Brain microvascular endothelial cell (primary cell): ENCODE measurements at regions not wholly inside any gene's neighbourhood (a gene's known extent, or its start where the extent isn't known, plus 50 kb on each side); places are given as distances from the start of the nearest gene placed in this dataset.

Experiments
- DNase-seq: peaks from one replicate; pipeline ENCODE4 v3.0.0-alpha.2; 2020
- H3K27ac ChIP-seq: fragments of 250-450 bp; sonication (Bioruptor Pico); 2 replicates; pipeline ENCODE4 v1.5.1; 2020; ENCODE audit warnings: mild to moderate bottlenecking, moderate library complexity
- H3K27me3 ChIP-seq: fragments of 250-450 bp; sonication (Bioruptor Pico); replicated peaks from 2 replicates; pipeline ENCODE4 v1.5.1; 2020; ENCODE audit warnings: mild to moderate bottlenecking
- H3K36me3 ChIP-seq: fragments of 250-450 bp; sonication (Bioruptor Pico); replicated peaks from 2 replicates; pipeline ENCODE4 v1.5.1; 2020; ENCODE audit warnings: mild to moderate bottlenecking
- H3K4me3 ChIP-seq: 2 replicates; pipeline ENCODE4 v1.5.1; 2011; ENCODE audit warnings: low read depth, mild to moderate bottlenecking, control low read depth, low read length, moderate library complexity
- CTCF ChIP-seq: IDR thresholded peaks from 2 replicates; pipeline ENCODE4 v1.5.1; 2011; ENCODE audit warnings: low read depth, mild to moderate bottlenecking, moderate library complexity, low read length, control low read depth, inconsistent platforms; ENCODE audit errors: missing control alignments
- in situ Hi-C: cut with HindIII; loops from 2 replicates; pipeline ENCODE4 v1.10.0; 2017; ENCODE audit warnings: low sequenced_read_pairs, low pct_ligation_motif_present

DNA sequence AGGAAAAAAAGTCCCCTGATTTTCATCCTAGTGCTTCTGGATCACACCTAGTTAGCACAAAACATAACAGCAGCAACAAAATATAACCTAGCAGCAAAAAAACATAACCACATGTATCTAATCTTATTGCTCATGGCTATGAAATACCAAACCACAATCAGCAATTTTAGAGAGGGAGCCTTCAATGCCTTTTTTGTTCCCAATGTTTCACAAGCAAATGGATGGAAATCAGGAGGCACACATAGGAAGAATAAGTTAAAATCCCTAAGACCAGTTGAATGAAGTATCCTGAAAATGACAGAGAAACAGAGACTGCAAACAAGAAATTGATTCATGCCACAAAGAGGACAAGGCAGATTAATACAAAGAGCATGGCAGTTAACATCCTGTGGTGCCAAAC is 361.6 kb downstream of the GPM6A start:
- Histone ChIP-seq H3K27me3 (no peaks in the 10 kb centered on the region), H3K4me3 (no peak overlapping the region), H3K27ac (no peak overlapping the region), H3K36me3 (no peaks in the 10 kb centered on the region)
- in situ Hi-C loops = no loop called here
- DNase-seq = no peak
- TF ChIP-seq CTCF = no peak

DNA sequence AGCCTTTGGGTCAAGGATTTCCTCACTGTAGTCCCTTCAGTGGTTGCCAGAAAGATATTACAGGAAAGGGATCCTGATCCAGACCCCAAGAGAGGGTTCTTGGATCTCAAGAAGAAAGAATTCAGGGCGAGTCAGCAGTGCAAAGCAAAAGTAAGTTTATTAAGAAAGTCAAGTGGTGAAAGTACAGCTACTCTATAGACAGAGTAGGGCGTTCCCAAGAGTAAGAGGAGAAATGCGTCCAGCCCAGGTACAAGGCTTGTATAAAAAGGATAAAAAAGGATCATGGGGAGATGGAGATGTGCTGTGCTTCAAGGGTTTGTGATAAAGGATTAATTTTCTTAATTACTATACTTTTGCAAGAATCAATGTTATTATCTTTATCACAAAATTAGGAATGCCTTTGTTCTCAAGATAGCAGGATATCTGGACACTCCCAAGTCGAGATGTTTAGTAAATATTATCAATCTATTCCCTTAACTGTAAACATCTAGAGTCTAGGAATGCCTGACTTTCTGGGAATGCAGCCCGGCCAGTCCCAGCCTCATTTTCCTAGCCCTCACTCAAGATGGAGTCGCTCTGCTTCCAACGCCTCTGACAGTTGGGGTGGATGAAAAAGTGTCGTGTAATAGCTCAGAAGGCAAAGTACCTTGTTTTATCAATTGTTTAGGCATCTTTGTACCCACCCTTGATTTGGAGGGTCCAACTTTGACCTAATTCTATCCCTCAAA is 360.7 kb downstream of the GPM6A start:
- TF ChIP-seq CTCF = no peak
- no peak for DNase-seq
- H3K27ac ChIP-seq = no peak overlapping the region
- H3K27me3 ChIP-seq = no peaks in the 10 kb centered on the region
- no peaks in the 10 kb centered on the region for H3K36me3 ChIP-seq
- in situ Hi-C loops = no loop called here
- no peak overlapping the region for H3K4me3 ChIP-seq

DNA sequence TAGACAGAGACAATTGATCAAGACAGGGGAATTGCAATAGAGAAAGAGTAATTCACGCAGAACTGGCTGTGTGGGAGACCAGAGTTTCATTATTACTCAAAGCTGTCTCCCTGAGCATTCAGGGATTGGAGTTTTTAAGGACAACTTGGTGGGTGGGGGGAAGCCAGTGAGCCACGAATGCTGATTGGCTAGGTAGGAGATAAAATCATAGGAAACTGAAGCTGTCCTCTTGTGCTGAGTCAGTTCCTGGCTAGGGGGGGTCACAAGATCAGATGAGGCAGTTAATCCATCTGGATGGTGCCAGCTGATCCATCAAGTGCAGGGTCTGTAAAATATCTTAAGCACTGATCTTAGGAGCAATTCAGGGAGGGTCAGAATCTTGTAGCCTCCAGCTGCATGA is 358.6 kb downstream of the GPM6A start:
- TF ChIP-seq CTCF = no peak
- in situ Hi-C loops = no loop called here
- Histone ChIP-seq H3K27me3 (no peaks in the 10 kb centered on the region), H3K4me3 (no peak overlapping the region), H3K27ac (no peak overlapping the region), H3K36me3 (no peaks in the 10 kb centered on the region)
- peak; percentile 22 for DNase-seq

DNA sequence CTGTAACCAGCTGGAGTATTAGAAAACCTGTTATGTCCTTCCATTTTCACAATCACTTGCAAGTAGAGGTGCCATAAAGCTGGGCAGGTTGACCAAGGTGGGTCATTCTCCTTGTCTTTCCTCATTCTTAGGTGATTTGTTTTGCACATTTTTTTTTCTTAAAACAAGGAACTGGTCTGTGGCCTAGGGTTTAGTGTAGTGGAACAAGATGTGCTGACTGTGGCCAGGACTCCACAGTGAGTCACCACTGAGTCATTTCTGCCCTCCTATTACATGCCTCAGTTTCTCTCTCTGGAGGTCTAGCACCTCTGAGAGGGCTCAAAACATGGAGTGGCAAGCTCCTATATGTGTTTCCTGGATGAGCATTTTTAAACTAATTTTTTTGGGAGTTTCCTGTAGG is 355.9 kb downstream of the GPM6A start:
- in situ Hi-C loops = no loop called here
- Histone ChIP-seq H3K36me3 (no peaks in the 10 kb centered on the region), H3K27me3 (no peaks in the 10 kb centered on the region), H3K27ac (no peak overlapping the region), H3K4me3 (no peak overlapping the region)
- no peak for TF ChIP-seq CTCF
- DNase-seq = no peak

DNA sequence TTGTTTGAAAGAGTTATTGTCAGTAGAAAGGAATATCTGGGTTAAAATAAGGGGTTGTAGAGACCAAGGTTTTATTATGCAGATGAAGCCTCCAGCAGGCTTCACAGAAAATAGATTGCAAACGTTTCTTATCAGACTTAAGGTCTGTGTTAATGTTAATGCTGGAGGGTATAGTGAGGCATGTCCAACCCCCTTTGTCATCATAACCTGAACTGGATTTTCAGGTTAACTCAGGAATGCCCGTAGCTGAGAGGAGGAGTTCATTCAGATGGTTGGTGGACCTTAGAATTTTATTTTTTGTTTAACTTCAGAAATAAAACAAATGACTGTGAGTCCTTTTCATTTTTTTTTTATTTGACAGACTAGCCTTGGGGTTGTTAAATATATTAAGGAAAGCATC is 354.1 kb downstream of the GPM6A start:
- no peaks in the 10 kb centered on the region for H3K27me3 ChIP-seq
- H3K27ac ChIP-seq = no peak overlapping the region
- no peak for DNase-seq
- TF ChIP-seq CTCF = no peak
- no peaks in the 10 kb centered on the region for H3K36me3 ChIP-seq
- no peak overlapping the region for H3K4me3 ChIP-seq
- in situ Hi-C loops = no loop called here

GRCh38 chr4:175459571-175459970 is 352.5 kb downstream of the GPM6A start:
- no peak for TF ChIP-seq CTCF
- in situ Hi-C loops = no loop called here
- Histone ChIP-seq H3K27me3 (no peaks in the 10 kb centered on the region), H3K27ac (peak overlapping the region; percentile 50), H3K4me3 (no peak overlapping the region), H3K36me3 (no peaks in the 10 kb centered on the region)
- no peak for DNase-seq
